B cell (primary cell): ENCODE measurements at regions not wholly inside any gene's neighbourhood (a gene's known extent, or its start where the extent isn't known, plus 50 kb on each side); places are given as distances from the start of the nearest gene placed in this dataset.

Experiments
- ATAC-seq: fragments of 200-7000 bp; cut with Tn5 transposase; one replicate; pipeline ENCODE4 v1.10.0; 2021; ENCODE audit warnings: low read depth, mild to moderate bottlenecking, moderate number of reproducible peaks, moderate library complexity
- CTCF ChIA-PET: fragments of 350-600 bp; sonication (Branson Sonifier 250); formaldehyde crosslinking; loops from one replicate; lab custom pipeline; 2021; ENCODE audit warnings: antibody characterized with exemption, inconsistent platforms; lab: Charles Lee
- POLR2A ChIA-PET: fragments of 350-600 bp; sonication (Branson Sonifier 250); formaldehyde crosslinking; loops from one replicate; lab custom pipeline; 2021; ENCODE audit warnings: antibody characterized with exemption; lab: Charles Lee
- DNase-seq: peaks from one replicate; pipeline ENCODE4 v3.0.0; 2013
- H2AFZ ChIP-seq: 2 replicates; pipeline ENCODE4 v1.6.1; 2012; ENCODE audit warnings: mild to moderate bottlenecking, low read depth, low read length; ENCODE audit not compliant: insufficient read depth, poor library complexity, severe bottlenecking
- H3K27ac ChIP-seq, 2 donors: 1 replicate in 1 of 2; 2 replicates in 1 of 2; pipeline ENCODE4 v1.5.1; 2012 to 2013; ENCODE audit warnings: low read length in 2 of 2, mild to moderate bottlenecking in 2 of 2, moderate library complexity in 1 of 2
- H3K27me3 ChIP-seq, 4 experiments: fragments of 200-600 bp in 1 of 4; sonication (generic) in 1 of 4; replicated peaks in 1 of 4; 1 replicate in 2 of 4; 2 replicates in 2 of 4; pipeline versions ENCODE4 v1.6.1 to v1.7.0; 2013 to 2016; ENCODE audit warnings: low read length in 3 of 4, mild to moderate bottlenecking in 2 of 4, mixed read lengths in 1 of 4, moderate library complexity in 1 of 4; ENCODE audit not compliant: insufficient read depth in 4 of 4, control insufficient read depth in 3 of 4; ENCODE audit errors: control extremely low read depth in 1 of 4
- H3K36me3 ChIP-seq, 2 experiments: replicated peaks in 1 of 2; 1 replicate in 1 of 2; 2 replicates in 1 of 2; pipeline versions ENCODE4 v1.6.1 to v1.7.1; 2013; ENCODE audit warnings: low read length in 1 of 2; ENCODE audit not compliant: insufficient read depth in 2 of 2, control insufficient read depth in 1 of 2; ENCODE audit errors: control extremely low read depth in 1 of 2, extremely low read depth in 1 of 2
- H3K4me1 ChIP-seq, 2 donors: fragments of 200-600 bp in 1 of 2; sonication (generic) in 1 of 2; 1 replicate in 1 of 2; 2 replicates in 1 of 2; pipeline versions ENCODE4 v1.5.1 to v1.6.1; 2013 to 2017; ENCODE audit warnings: low read length in 2 of 2; ENCODE audit not compliant: control insufficient read depth in 2 of 2, insufficient read depth in 2 of 2
- H3K4me2 ChIP-seq: replicated peaks from 2 replicates; pipeline ENCODE3; 2012; ENCODE audit warnings: mild to moderate bottlenecking, low read depth, low read length; ENCODE audit not compliant: poor library complexity, severe bottlenecking
- H3K4me3 ChIP-seq, 5 experiments: fragments of 200-600 bp in 1 of 5; sonication (generic) in 1 of 5; 1 replicate in 3 of 5; 2 replicates in 2 of 5; pipeline versions ENCODE4 v1.5.1 to v1.7.0; 2011 to 2016; ENCODE audit warnings: low read length in 4 of 5, mild to moderate bottlenecking in 4 of 5, low read depth in 2 of 5, control low read depth in 1 of 5, moderate library complexity in 1 of 5; ENCODE audit not compliant: insufficient read depth in 1 of 5; ENCODE audit errors: control extremely low read depth in 1 of 5, extremely low read depth in 1 of 5
- H3K79me2 ChIP-seq: fragments of 200-600 bp; sonication (generic); one replicate; pipeline ENCODE4 v1.6.0; 2016; ENCODE audit warnings: low read length; ENCODE audit not compliant: control insufficient read depth, insufficient read depth
- H3K9ac ChIP-seq: fragments of 200-600 bp; sonication (generic); 2 replicates; pipeline ENCODE4 v1.6.1; 2017; ENCODE audit warnings: mild to moderate bottlenecking, low read length, moderate library complexity
- H3K9me3 ChIP-seq, 3 donors: one replicate each; pipeline versions ENCODE4 v1.6.1 to v1.7.1; 2013; ENCODE audit warnings: low read length in 2 of 3; ENCODE audit not compliant: control insufficient read depth in 2 of 3, insufficient read depth in 1 of 3; ENCODE audit errors: control extremely low read depth in 1 of 3
- H4K20me1 ChIP-seq: 2 replicates; pipeline ENCODE4 v1.6.0; 2012; ENCODE audit warnings: mild to moderate bottlenecking, low read length; ENCODE audit not compliant: insufficient read depth, control insufficient read depth, poor library complexity, severe bottlenecking
- H3K27ac Mint-ChIP-seq: one replicate; pipeline ENCODE4 v1.8.0; 2021; ENCODE audit warnings: mixed read lengths
- H3K27me3 Mint-ChIP-seq: one replicate; pipeline ENCODE4 v1.8.0; 2021; ENCODE audit warnings: mixed read lengths
- H3K4me1 Mint-ChIP-seq: one replicate; pipeline ENCODE4 v1.8.0; 2021; ENCODE audit warnings: mixed read lengths
- H3K4me3 Mint-ChIP-seq: one replicate; pipeline ENCODE4 v1.8.0; 2021; ENCODE audit warnings: mixed read lengths
- H3K9me3 Mint-ChIP-seq: one replicate; pipeline ENCODE4 v1.8.0; 2022; ENCODE audit warnings: mixed read lengths; ENCODE audit not compliant: insufficient read depth
- EZH2 ChIP-seq: IDR thresholded peaks from 2 replicates; pipeline ENCODE4 v1.6.1; 2012; ENCODE audit warnings: borderline replicate concordance, low read depth, mild to moderate bottlenecking, moderate library complexity, low read length; ENCODE audit not compliant: insufficient read depth, poor library complexity, severe bottlenecking
- WGBS: methylation state at CpG from one replicate; pipeline ENCODE4 v1.1.5; 2013; ENCODE audit warnings: missing lambda C conversion rate; ENCODE audit not compliant: insufficient coverage; 5-methylcytosine and 5-hydroxymethylcytosine counted together
- intact Hi-C: fragments of 100-400 bp; cut with micrococcal nuclease; formaldehyde crosslinking; loops from one replicate; pipeline ENCODE4 v1.10.0; 2022
- TF ChIP-seq, protein P1 (sequence below): fragments of 200-600 bp; IDR thresholded peaks from one replicate; pipeline ENCODE4 v1.8.0; 2022; ENCODE audit warnings: antibody characterized with exemption, mild to moderate bottlenecking

DNA sequence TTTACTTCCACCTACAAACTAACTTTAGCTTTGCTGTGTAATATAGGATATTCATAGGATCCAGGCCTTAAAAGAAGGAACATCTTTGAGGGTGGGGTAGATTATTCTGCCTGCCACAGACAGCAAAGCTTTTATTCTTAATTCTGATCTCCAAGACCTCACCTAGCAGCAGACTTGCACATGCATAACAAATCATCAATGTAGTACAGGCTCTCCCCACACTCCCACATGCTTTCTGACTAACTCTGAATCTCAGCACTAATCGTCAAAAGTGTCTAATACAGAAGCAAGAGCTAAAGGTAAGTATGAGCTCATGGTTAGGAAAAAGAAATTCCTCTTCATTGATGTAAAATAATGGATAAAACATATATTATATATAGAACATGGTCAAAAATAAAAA, 1468.5 kb upstream of the B3GALT2 start:
- no peak overlapping the region for H3K27ac ChIP-seq
- H2AFZ ChIP-seq = no peak overlapping the region
- TF ChIP-seq EZH2 = no peak
- TF ChIP-seq, protein P1, sequence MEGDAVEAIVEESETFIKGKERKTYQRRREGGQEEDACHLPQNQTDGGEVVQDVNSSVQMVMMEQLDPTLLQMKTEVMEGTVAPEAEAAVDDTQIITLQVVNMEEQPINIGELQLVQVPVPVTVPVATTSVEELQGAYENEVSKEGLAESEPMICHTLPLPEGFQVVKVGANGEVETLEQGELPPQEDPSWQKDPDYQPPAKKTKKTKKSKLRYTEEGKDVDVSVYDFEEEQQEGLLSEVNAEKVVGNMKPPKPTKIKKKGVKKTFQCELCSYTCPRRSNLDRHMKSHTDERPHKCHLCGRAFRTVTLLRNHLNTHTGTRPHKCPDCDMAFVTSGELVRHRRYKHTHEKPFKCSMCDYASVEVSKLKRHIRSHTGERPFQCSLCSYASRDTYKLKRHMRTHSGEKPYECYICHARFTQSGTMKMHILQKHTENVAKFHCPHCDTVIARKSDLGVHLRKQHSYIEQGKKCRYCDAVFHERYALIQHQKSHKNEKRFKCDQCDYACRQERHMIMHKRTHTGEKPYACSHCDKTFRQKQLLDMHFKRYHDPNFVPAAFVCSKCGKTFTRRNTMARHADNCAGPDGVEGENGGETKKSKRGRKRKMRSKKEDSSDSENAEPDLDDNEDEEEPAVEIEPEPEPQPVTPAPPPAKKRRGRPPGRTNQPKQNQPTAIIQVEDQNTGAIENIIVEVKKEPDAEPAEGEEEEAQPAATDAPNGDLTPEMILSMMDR = no peak
- CTCF ChIA-PET = no interaction called here
- Mint-ChIP-seq H3K27me3 (no peaks in the 10 kb centered on the region), H3K27ac (no peak overlapping the region), H3K9me3 (no peaks in the 10 kb centered on the region), H3K4me1 (no peaks in the 10 kb centered on the region), H3K4me3 (no peak overlapping the region)
- no peaks in the 10 kb centered on the region for H3K9me3 ChIP-seq
- H3K27me3 ChIP-seq = no peaks in the 10 kb centered on the region
- H4K20me1 ChIP-seq = no peaks in the 10 kb centered on the region
- ATAC-seq (no peak), DNase-seq (no peak)
- no peaks in the 10 kb centered on the region for H3K4me1 ChIP-seq
- no peaks in the 10 kb centered on the region for H3K36me3 ChIP-seq
- no CpG with 5 or more reads among the region's 1 CpG for WGBS
- no peak overlapping the region for H3K9ac ChIP-seq
- POLR2A ChIA-PET = no interaction called here
- no peak overlapping the region for H3K4me2 ChIP-seq
- H3K79me2 ChIP-seq = no peaks in the 10 kb centered on the region
- intact Hi-C loops = no loop called here
- H3K4me3 ChIP-seq = no peak overlapping the region

DNA sequence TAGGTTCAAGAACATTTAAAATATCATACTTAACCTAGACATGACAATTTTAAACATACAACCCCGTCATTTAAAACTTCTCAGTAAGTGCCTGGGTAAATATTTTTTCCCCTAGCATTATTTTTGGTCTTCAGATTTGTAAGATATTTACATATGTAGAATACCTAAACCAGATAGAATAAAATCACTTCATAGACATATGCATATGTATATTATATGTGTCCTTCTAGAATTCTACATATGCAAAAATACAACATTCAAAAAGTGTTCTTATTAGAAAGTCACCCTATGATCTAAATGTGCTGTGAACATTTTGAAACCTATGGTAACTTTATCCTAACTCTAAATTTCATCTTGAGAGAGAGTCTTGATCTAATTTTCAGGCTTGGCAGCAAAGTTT, 1467.0 kb upstream of the B3GALT2 start:
- Mint-ChIP-seq H3K4me1 (no peaks in the 10 kb centered on the region), H3K4me3 (no peak overlapping the region), H3K9me3 (no peaks in the 10 kb centered on the region), H3K27me3 (no peaks in the 10 kb centered on the region), H3K27ac (no peak overlapping the region)
- Histone ChIP-seq H4K20me1 (no peaks in the 10 kb centered on the region), H3K4me1 (no peaks in the 10 kb centered on the region), H3K4me2 (no peak overlapping the region), H3K27me3 (no peaks in the 10 kb centered on the region), H3K9ac (no peak overlapping the region), H2AFZ (no peak overlapping the region), H3K79me2 (no peaks in the 10 kb centered on the region), H3K27ac (no peak overlapping the region), H3K9me3 (no peaks in the 10 kb centered on the region), H3K36me3 (no peaks in the 10 kb centered on the region), H3K4me3 (no peak overlapping the region)
- no CpG with 5 or more reads among the region's 1 CpG for WGBS
- ATAC-seq (no peak), DNase-seq (no peak)
- intact Hi-C loops = no loop called here
- TF ChIP-seq, protein P1 = no peak
- TF ChIP-seq EZH2 = no peak
- POLR2A ChIA-PET = no interaction called here
- CTCF ChIA-PET = no interaction called here
